Parathyroid adenoma (tissue), 2 donors: ENCODE measurements at regions not wholly inside any gene's neighbourhood (a gene's known extent, or its start where the extent isn't known, plus 50 kb on each side); places are given as distances from the start of the nearest gene placed in this dataset.

Experiments used
- H2AFZ ChIP-seq: fragments of 300-600 bp; sonication (generic); one replicate; pipeline ENCODE4 v1.7.0; 2017; ENCODE audit warnings: antibody characterized with exemption, mild to moderate bottlenecking
- H3K27ac ChIP-seq: fragments of 300-600 bp; sonication (generic); one replicate; pipeline ENCODE4 v1.7.0; 2017
- H3K27me3 ChIP-seq: fragments of 300-600 bp; sonication (generic); one replicate; pipeline ENCODE4 v1.7.0; 2017; ENCODE audit warnings: low read length; ENCODE audit not compliant: control insufficient read depth, insufficient read depth
- H3K36me3 ChIP-seq: fragments of 300-600 bp; sonication (generic); one replicate; pipeline ENCODE4 v1.7.0; 2017; ENCODE audit warnings: low read length; ENCODE audit not compliant: control insufficient read depth, insufficient read depth
- H3K4me1 ChIP-seq: fragments of 300-600 bp; sonication (generic); one replicate; pipeline ENCODE4 v1.7.0; 2017; ENCODE audit warnings: control low read depth
- H3K4me2 ChIP-seq: fragments of 300-600 bp; sonication (generic); one replicate; pipeline ENCODE4 v1.7.0; 2017; ENCODE audit warnings: low read length
- H3K4me3 ChIP-seq: fragments of 300-600 bp; sonication (generic); one replicate; pipeline ENCODE4 v1.7.0; 2017; ENCODE audit warnings: low read depth, low read length
- H3K79me2 ChIP-seq: fragments of 300-600 bp; sonication (generic); one replicate; pipeline ENCODE4 v1.7.0; 2017; ENCODE audit warnings: control low read depth
- H3K9ac ChIP-seq: fragments of 300-600 bp; sonication (generic); one replicate; pipeline ENCODE4 v1.7.0; 2017; ENCODE audit warnings: mild to moderate bottlenecking
- H3K9me3 ChIP-seq: fragments of 300-600 bp; sonication (generic); one replicate; pipeline ENCODE4 v1.7.0; 2017; ENCODE audit warnings: low read length; ENCODE audit not compliant: control insufficient read depth
- CTCF ChIP-seq: fragments of 300-600 bp; sonication (generic); IDR thresholded peaks from one replicate; pipeline ENCODE4 v1.7.0; 2017; ENCODE audit warnings: antibody characterized with exemption, mild to moderate bottlenecking
- donor health status: primary hyperparathyroidism.

- no peak overlapping the region for H3K4me2 ChIP-seq
- H3K9ac ChIP-seq = no peak overlapping the region
- no peaks in the 10 kb centered on the region for H3K36me3 ChIP-seq
- no peaks in the 10 kb centered on the region for H3K27me3 ChIP-seq
- no peak overlapping the region for H2AFZ ChIP-seq
- no peaks in the 10 kb centered on the region for H3K79me2 ChIP-seq
- no peak overlapping the region for H3K4me3 ChIP-seq
- H3K4me1 ChIP-seq = no peaks in the 10 kb centered on the region
- no peaks in the 10 kb centered on the region for H3K9me3 ChIP-seq
- H3K27ac ChIP-seq = no peak overlapping the region
- no peak for TF ChIP-seq CTCF
Observed at GRCh38 chr2:45211636-45212035, 202.4 kb upstream of the SIX2 start.

- no peaks in the 10 kb centered on the region for H3K36me3 ChIP-seq
- H2AFZ ChIP-seq = no peak overlapping the region
- no peak overlapping the region for H3K4me2 ChIP-seq
- no peaks in the 10 kb centered on the region for H3K27me3 ChIP-seq
- no peaks in the 10 kb centered on the region for H3K4me1 ChIP-seq
- H3K4me3 ChIP-seq = no peak overlapping the region
- H3K79me2 ChIP-seq = no peaks in the 10 kb centered on the region
- H3K9ac ChIP-seq = no peak overlapping the region
- H3K9me3 ChIP-seq = no peaks in the 10 kb centered on the region
- TF ChIP-seq CTCF = no peak
- no peak overlapping the region for H3K27ac ChIP-seq
Observed at GRCh38 chr2:45210462-45211195, 201.4 kb upstream of the SIX2 start.

DNA sequence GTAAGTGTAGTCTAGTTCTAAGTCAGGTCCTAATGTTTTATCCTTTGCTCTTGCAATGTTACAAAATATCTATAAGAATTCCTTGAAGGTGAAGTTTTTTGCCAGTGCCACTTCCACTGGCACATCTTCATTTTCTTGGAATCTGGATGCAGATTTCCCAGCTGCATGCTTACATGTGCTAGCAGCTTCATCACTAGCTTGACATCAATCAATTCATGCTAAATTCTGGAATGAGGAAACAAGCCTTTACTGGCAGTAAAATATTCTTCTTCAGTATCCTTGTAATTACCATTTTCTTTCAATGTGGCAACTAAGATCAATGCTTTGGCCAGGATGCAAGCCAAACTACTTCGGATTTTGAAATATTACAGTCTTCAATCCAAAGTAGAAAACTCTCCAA is 200.6 kb upstream of the SIX2 start:
- H3K4me1 ChIP-seq = no peaks in the 10 kb centered on the region
- H3K9ac ChIP-seq = no peak overlapping the region
- H3K27ac ChIP-seq = no peak overlapping the region
- no peaks in the 10 kb centered on the region for H3K36me3 ChIP-seq
- H3K4me2 ChIP-seq = no peak overlapping the region
- no peaks in the 10 kb centered on the region for H3K9me3 ChIP-seq
- no peaks in the 10 kb centered on the region for H3K79me2 ChIP-seq
- no peak overlapping the region for H2AFZ ChIP-seq
- H3K4me3 ChIP-seq = no peak overlapping the region
- H3K27me3 ChIP-seq = no peaks in the 10 kb centered on the region
- no peak for TF ChIP-seq CTCF

DNA sequence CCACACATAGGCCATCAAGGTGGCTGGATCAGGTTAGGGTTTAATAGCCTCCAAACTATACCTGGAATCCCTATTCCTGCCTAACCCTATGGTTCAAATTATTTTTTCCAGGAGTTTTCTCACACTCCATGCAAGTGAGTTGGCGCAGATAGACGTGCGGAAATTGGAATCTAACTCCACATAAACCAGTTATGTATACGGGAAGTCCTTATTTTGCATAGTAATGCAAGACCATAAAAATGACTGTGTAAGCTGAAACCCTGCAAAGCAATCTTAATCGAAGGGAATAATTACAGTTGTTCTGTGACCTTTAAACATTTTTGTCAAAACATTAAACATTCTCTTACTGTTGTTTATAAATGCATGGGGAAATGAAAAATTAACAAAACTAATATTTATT is 200.1 kb upstream of the SIX2 start:
- Histone ChIP-seq H2AFZ (no peak overlapping the region), H3K9ac (no peak overlapping the region), H3K4me1 (no peaks in the 10 kb centered on the region), H3K27ac (no peak overlapping the region), H3K4me3 (no peak overlapping the region), H3K9me3 (no peaks in the 10 kb centered on the region), H3K36me3 (no peaks in the 10 kb centered on the region), H3K79me2 (no peaks in the 10 kb centered on the region), H3K27me3 (no peaks in the 10 kb centered on the region), H3K4me2 (no peak overlapping the region)
- no peak for TF ChIP-seq CTCF

DNA sequence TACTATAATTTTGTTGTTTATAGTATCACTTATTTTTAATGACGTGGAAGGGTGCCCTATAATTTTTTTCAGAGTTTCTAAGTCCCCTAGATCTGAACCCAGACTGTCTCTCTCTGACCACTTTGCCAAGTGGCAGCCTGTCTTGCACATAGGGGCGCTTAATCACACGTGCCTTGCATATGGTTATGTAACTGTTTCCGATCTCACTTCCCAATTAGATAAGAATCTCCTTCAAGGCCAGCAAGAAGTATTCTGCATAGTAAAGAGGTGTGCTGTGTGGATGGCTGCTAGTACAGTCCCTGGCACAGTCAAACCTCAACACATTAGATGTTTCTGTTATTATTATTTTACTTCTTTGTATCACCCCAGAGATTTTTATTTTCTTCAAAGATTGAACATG is 197.8 kb upstream of the SIX2 start:
- Histone ChIP-seq H3K27me3 (no peaks in the 10 kb centered on the region), H3K4me3 (no peak overlapping the region), H3K4me1 (no peaks in the 10 kb centered on the region), H3K9ac (no peak overlapping the region), H3K36me3 (no peaks in the 10 kb centered on the region), H3K9me3 (no peaks in the 10 kb centered on the region), H3K79me2 (no peaks in the 10 kb centered on the region), H3K27ac (no peak overlapping the region), H3K4me2 (no peak overlapping the region), H2AFZ (no peak overlapping the region)
- no peak for TF ChIP-seq CTCF
